GM18909 (cell line): ENCODE measurements at regions not wholly inside any gene's neighbourhood (a gene's known extent, or its start where the extent isn't known, plus 50 kb on each side); places are given as distances from the start of the nearest gene placed in this dataset.
"Not testable (repeated sequence)": the region's sequence is repeated elsewhere in the genome, so short reads cannot be mapped to it uniquely, and the experiment has no call there.

Source experiments
- ATAC-seq: cut with Tn5 transposase; IDR thresholded peaks from one replicate; pipeline ENCODE4 v1.9.1; 2021; ENCODE audit warnings: mild to moderate bottlenecking; ENCODE audit not compliant: unreplicated experiment, poor library complexity

DNA sequence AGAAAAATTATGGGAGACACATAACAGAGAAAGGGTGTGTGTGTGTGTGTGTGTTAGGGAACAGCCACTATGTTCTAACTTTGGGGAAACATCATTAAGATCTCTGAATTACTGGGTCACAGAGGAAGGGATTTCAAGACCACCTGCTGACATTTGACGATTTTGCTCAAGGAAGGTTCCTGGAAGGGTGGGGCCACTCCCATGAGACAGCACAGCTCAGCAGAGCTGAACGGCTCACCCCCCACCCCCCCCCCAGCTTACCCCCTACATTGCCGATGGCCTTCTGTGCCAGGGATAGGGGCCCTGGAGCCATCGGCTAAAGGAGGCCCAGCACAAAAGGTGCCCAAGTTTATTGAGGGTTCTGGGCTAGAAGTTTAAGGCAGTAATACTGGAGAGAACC, 122.4 kb downstream of the NPIPB11 start:
- not testable (repeated sequence) for ATAC-seq

DNA sequence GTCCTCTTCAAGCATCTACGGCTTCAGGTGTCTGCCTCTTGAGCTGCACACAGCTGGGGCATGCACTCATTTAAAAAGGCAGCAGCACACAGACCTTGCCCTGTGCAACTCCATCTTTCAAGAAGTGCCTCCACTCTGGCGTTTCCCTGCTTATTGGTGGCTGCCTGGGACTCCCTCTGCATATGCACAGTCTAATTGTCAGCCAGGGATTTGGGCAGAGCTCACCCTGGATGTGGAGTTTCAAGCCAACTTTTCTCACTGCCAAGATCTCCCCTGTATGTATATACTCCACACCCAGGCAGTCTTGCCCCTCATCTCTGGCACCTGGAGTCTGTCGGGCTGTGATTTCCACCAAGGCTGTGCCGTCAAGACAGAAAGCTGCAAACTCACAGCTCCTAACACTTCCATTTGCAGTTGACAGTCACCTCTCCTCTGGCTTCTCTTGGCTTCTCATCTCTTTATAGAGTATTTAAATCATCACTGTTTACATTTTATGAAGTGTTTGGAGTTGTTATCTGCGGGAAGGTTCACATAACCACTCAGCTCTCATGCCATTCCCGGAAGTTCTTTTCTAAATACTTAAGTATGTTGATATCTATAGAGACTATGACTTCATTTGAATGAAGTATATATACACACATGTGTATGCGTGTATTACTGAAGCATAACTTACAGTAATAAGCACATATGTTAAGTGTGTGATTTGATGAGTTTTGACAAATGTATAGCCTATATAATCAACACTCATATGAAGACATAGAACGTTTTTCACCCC, 128.2 kb downstream of the NPIPB11 start:
- not testable (repeated sequence) for ATAC-seq

DNA sequence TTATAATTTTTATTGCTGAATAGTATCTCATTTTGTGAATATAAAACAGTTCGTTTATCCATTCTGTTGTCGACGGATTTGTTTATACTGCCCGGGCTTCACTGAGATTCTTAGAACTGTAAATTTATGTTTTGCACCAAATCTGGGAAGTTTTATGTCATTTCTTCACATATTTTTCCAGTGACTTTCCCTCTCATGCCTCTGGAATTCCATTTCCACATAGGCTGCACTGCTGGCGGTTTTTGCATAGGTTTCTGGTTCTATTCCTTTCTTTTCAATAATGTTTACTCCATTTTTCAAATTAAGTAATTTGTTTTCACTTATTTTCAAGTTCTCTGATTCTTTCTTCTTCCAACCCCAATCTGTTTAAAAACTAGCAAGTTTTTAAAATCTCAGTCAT, 130.1 kb downstream of the NPIPB11 start:
- ATAC-seq, result not testable (repeated sequence)

DNA sequence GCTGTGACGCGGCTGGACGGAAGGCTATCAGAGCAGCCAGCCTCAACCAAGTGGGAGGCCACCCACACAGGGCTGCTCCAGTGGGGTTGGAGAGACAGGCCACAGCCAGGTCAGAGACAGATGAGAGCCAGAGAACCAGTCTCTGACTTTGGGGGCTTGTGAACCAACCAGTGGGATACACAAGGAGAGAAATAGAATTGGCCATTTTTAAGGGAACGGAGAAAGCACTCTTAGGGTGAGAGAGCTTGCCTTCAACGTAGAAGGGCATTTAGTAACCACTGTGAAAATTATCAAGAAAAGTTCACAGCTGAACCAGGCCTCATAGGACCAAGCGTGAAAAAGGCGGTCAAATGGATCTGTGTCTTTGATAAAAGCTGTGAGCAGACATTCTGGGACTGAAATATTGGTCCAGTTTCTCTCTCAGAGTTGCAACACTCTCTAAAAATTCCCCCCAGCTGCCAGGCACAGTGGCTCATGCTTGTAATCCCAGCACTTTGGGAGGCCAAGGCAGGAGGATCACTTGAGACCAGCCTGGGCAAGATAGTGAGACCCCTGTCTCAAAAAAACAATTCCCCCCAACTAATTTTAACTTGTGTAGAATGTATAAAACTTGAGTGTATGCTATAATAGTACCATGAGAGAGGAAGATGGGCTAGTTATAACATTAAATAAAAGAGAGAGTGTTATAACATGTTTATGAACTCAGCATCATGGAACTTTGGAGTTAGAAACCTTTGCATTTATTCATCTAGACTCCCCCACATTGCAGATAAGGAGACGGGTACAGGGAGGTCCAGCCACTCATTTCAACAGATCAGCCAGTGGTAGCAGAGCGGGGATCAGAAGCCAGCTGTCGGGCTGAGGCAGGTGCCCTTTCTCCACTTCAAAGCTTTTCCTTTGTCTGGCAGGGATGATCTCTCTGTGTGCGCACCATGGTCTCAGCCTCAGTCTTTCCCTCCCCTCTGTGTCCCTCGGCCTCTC, 132.2 kb downstream of the NPIPB11 start:
- ATAC-seq, result not testable (repeated sequence)

DNA sequence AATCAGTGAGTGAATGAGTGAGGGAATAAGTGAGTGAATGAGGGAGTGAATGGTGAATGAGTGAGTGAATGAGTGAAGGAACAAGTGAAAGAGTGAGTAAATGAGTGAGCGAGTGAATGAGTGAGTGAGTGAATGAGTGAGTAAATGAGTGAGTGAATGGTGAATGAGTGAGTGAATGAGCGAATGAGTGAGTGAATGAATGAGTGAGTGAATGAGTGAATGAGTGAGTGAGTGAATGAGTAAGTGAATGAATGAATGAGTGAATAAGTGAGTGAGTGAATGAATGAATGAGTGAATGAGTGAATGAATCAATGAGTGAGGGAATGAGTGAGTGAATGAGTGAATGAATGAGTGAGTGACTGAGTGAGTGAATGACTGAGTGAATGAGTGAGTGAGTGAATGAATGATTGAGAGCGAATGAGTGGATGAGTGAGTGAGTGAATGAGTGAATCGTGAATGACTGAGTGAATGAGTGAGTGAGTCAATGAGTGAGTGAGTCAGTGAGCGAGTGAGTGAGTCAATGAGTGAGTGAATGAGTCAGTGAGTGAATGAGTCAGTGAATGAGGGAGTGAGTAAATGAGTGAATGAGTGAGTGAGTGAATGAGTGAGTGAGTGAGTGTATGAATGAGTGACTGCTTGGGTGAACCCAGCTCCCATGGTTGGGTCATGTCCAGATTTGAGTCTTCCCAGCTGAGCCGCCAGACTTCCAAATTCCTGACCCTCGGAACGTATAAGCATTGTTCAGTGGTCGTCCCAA, 133.0 kb downstream of the NPIPB11 start:
- not testable (repeated sequence) for ATAC-seq

DNA sequence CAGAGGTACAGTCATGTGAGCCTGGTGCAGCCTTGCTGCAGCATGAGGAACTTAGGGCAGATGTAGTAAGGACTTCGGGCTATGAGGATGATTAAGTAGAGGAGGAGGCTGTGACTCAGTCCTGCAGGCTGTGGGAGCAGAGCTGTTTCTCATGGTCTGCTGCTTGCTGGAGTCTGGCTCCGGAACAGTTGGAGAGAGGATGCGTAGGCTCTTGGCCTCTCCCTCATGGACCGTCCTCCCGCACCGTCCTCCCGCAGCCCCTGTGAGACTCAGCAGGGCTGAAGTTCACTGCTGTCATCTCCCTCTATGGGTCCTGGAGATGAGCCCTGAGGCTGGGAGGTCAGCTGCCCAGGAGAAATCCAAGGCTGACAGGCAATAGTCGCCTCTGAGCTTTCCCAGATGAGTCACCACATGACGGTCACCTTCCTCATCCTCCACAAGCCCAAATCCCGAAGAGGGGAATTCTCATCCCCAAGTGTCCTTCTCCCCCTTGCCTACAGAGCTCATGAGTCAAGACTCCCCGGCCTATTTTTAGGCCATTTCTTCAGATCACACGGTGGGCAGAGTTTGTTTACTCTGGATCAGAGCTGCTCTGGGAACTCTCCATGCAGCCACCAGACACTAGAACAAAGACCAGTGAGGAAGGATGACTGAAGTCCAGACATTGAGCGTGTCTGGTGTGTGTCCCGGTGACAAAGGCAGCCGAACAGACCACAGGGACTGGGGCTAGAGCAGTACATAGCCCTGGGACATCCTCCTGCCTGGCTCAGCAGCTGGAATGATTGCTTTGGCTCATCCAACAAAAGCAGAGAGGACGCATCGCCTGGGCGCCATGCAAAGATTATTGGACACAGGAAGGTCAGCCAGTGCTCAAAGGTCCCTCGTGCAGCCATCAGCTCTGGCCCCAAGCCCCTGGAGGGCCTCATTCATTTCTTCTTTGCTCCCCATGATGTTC, 134.5 kb downstream of the NPIPB11 start:
- not testable (repeated sequence) for ATAC-seq

DNA sequence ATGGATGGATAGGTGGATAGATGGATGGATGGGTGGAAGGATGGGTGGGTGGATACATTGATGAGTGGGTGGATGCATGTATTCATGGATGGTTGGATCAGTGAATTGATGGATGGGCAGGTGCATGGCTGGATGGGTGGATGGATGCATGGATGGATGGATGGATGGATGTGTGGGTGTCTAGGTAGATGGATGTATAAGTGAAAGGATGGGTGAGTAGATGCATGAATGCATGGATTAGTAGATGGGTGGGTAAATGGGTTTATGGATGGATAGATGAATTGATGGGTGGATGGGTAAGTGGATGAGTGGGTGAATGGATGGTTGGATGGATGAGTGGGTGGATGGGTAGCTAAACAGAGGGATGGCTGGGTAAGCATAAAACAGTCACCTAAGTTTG, 135.6 kb downstream of the NPIPB11 start:
- not testable (repeated sequence) for ATAC-seq

DNA sequence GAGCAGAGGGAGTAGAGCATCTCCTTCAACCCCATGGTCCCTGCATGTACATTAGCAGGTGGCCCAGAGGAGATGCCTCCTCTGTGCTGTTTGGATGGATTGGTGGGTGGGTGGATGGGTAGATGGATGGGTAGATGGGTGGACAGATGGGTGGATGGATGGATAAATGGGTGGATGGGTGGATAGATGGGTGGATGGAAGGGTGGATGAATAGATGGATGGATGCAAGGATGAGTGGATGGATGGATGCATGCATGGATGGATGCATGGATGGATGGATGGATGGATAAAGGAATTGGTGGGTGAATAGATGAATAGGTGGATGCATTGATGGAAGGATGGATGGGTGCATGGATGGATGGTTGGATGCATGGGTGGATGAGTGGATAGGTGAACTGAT, 136.5 kb downstream of the NPIPB11 start:
- ATAC-seq, result not testable (repeated sequence)

DNA sequence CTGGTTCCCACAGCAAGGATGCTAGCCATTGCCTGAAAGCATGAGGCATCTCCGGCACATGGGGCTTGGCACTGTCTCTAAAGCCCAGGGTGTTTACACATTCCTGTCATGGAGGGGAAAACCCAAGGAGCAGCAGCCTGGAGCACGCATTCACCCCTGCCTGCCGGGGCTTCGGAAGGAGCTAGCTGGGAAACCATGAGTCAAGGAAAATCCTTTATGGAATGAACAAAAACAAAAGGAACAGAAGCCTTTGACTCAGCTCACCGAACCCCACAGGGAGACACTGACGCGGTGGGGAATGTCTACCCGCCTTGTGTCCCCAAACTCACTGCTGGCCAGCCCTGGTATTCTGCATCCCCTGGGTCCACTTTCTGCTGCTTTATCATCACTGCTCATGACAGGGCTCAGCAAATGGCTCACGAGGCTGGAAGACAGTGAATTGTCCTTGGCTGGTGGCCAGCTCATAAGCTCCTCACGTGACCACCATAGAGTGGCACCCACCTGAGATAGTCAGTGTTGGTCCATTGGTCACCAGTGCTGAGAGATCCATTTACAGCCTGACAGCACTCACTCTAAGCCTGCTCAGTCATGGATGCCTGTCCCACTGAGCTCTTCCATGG, 137.2 kb downstream of the NPIPB11 start:
- ATAC-seq, result not testable (repeated sequence)

DNA sequence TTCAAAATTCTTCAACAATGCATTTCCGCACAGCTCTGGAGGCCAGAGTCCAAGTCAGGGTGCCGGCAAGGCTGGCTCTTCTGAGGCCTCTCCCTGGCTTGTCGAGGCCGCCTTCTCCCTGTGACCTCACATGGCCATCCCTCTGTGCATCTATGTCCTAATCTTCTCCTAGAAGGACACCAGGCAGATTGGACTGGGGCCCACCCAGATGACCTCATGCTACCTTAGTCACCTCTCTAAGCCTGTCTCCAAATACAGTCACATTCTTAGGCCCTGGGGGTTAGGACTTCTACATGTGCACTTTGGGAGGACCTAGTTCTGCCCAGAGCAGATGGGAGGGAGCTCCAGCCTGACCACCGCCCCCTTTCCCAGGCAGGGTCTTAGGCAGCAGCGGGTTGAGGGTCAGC, 137.7 kb downstream of the NPIPB11 start:
- not testable (repeated sequence) for ATAC-seq

DNA sequence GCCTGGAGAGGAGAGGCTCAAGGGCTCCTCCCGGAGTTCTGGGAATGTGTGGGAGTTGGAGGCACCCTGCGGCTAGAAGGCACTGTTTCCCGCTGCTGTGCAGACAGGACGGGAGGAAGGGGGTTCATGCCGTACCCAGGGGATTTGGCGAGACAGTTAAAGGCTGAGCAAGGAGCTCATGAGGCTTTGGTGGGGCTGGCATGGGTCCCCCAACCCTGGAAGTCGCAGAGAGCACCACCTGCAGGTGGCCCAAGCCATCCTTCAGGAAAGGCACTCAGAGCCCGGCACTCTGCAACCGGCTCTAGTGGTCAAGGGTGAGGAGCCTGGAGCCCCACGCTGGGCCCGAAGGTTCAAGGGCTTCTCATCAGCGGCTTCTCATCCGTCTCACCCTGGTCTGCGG, 138.2 kb downstream of the NPIPB11 start:
- not testable (repeated sequence) for ATAC-seq

DNA sequence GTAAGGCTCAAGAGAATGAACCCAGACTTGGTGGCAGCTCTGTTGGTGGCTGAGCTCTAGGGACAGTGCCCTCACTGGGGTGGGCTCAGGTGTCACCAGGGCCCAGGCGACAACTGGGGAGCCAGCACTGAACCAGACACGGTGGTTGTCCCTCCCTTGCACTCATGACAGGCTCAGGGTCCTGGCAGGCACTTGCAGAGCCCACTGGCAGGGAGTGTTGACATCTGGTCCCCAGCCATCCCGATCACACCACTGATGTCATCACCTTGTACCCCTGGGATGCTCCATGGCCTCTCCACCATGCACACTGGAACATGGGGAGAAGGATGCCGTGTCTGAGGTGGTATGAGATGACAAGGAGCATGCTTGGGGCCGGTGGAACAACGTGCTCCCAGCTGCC, 138.6 kb downstream of the NPIPB11 start:
- not testable (repeated sequence) for ATAC-seq

DNA sequence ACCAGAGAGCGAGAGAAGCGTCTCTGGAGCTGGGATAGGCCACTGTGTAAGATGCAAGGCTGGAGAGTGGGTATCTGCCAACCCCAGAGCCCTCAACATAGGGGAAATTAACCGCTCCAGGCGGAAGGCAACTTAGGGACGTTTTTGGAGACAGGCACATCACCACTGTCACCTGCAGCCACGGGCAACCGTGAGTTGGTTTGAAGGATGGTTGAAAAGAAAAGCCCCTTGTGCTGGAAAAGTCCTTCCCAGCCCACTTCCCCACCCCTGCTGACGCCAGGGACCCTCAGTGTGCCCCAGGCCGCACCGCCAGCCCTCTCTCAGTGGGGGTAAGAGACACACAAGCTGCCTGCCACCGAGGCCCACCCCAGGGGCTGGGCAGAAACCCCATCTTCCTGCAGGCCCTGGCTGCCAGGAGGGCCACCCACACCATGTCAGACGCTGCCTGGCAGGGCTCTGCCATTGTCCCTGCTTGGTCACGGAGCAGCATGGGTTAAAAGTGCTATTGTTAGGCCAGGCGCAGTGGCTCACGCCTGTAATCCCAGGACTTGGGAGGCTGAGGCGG, 139.4 kb downstream of the NPIPB11 start:
- not testable (repeated sequence) for ATAC-seq

DNA sequence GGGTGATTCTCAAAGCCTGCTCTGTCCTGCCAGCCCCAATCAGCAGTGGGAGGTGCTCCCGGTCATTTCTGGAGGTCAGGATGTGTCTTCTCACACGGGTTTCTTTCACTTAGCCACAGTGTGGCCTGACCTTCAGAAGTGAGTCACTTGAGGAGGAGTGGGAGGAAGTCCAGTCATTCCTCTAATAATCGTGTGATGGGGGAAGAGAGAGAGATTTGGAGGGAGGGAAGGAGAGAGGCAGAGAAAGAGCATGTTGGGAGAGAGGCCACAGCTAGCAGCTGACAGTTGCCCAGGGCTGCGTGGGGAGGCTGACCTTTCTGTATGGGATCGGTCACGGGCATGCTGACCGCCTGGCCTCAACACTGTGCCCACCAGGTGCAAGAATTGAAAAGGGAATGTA, 139.9 kb downstream of the NPIPB11 start:
- ATAC-seq, result not testable (repeated sequence)

DNA sequence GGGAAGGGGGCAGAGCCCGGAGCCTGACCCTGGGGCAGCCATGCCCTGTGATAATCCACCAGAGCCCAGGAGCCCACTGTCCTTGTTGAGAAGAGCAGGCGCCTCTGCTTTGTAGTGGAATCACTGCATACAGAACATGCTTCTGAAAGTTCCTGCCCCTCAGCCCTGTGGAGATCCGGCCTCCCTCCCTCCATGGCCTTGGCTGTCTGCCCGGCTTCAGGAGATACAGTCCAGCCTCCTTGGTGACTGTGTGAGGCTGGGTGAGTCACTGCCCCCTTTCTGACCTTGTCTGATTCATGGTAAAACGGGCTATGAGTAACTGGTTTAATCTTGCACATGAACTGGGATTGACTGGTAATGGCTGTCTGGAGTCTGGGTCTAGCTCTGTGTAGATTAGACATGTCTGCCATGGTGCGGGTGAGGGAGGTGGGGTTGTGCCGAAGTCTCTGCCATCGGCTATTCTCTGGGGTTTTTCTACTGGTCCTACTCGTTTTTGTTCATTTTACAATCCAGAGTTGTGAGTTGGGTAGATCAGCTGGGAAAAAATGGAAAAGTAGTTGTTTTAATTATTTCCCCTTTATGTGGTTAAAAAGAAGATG, 141.2 kb downstream of the NPIPB11 start:
- ATAC-seq, result not testable (repeated sequence)

DNA sequence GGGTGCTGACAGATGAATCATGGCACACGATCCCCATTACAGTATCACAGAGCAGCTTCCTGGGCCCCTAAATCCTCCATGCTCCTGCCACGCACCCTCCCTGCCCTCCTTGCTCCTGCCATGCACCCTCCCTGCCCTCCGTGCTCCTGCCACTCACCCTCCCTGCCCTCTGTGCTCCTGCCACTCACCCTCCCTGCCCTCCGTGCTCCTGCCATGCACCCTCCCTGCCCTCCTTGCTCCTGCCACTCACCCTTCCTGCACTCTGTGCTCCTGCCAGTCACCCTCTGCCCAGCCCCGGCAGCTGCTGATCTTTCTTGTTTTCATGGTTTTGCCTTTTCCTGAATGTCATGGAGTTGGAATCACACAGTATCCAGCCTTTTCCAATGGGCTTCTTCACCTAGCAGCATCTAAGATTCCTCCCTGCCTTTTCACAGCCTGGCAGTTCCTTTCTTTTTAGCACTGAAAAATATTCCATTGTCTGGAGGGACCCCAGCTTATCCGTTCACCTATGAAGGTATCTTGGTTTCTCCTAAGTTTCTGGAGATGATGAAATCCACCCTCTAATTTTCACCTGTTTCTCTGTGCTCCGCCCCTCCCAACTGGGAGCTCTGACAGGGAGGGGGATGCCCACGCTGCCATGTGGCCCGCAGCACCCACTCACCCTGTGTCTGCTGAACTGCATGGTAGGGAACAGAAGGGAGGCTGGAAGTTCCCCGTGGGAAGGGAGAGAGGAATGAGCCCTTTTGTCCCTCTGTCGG, 142.3 kb downstream of the NPIPB11 start:
- not testable (repeated sequence) for ATAC-seq

DNA sequence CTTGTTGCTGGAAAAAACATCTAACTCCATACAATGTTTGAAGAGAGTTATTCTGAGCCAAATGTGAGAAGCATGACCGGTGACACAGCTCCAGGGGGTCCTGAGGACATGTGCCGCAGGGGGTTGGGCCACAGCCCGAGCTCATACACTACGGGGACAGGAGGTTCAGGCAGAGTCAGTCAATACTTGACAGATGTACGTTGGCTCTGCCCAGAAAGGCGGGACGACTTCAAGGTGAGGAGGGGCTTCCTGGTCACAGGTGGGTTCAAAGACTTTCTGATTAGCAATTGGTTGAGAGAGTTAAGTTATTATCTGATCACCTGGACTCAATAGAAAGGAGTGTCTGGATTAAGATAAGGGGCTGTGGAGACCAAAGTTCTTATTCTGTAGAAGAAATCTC, 143.8 kb downstream of the NPIPB11 start:
- not testable (repeated sequence) for ATAC-seq
